CD1c-positive myeloid dendritic cell (primary cell): ENCODE measurements at regions not wholly inside any gene's neighbourhood (a gene's known extent, or its start where the extent isn't known, plus 50 kb on each side); places are given as distances from the start of the nearest gene placed in this dataset.
"Not testable (repeated sequence)": the region's sequence is repeated elsewhere in the genome, so short reads cannot be mapped to it uniquely, and the experiment has no call there.

Source experiments
- DNase-seq: peaks from one replicate; pipeline ENCODE4 v3.0.0-alpha.2; 2016; ENCODE audit errors: extremely low spot score

- DNase-seq, result no peak
These were observed 145.3 kb upstream of the ROPN1 start for GRCh38 chr3:124137216-124137615.

GRCh38 chr3:124138148-124138547 is 146.2 kb upstream of the ROPN1 start:
- no peak for DNase-seq

- DNase-seq, result no peak
These were observed 148.8 kb upstream of the ROPN1 start for GRCh38 chr3:124140746-124141145.

GRCh38 chr3:124142389-124142970 is 150.6 kb upstream of the ROPN1 start:
- no peak for DNase-seq

- DNase-seq, result no peak
These were observed 151.1 kb upstream of the ROPN1 start for GRCh38 chr3:124143047-124143446.

- DNase-seq, result no peak
These were observed 152.3 kb upstream of the ROPN1 start for GRCh38 chr3:124144035-124144814.

GRCh38 chr3:124147429-124147828 is 155.5 kb upstream of the ROPN1 start:
- no peak for DNase-seq

- DNase-seq, result no peak
These were observed 156.0 kb upstream of the ROPN1 start for GRCh38 chr3:124147946-124148345.

- DNase-seq, result no peak
These were observed 157.2 kb upstream of the ROPN1 start for GRCh38 chr3:124149081-124149480.

GRCh38 chr3:124149771-124150170 is 157.8 kb upstream of the ROPN1 start:
- DNase-seq, result no peak

GRCh38 chr3:124152891-124153290 is 161.0 kb upstream of the ROPN1 start:
- not testable (repeated sequence) for DNase-seq

- DNase-seq, result no peak
These were observed 165.2 kb upstream of the ROPN1 start for GRCh38 chr3:124156866-124157712.

- DNase-seq, result no peak
These were observed 165.8 kb upstream of the ROPN1 start for GRCh38 chr3:124157748-124158147.

- no peak for DNase-seq
These were observed 166.4 kb upstream of the ROPN1 start for GRCh38 chr3:124158168-124158881.

GRCh38 chr3:124161448-124161847 is 169.5 kb upstream of the ROPN1 start:
- no peak for DNase-seq

- no peak for DNase-seq
These were observed 171.8 kb upstream of the ROPN1 start for GRCh38 chr3:124163689-124164088.

GRCh38 chr3:124168271-124168670 is 176.3 kb upstream of the ROPN1 start:
- no peak for DNase-seq

- DNase-seq, result no peak
These were observed 180.4 kb upstream of the ROPN1 start for GRCh38 chr3:124172283-124172682.

GRCh38 chr3:124172816-124173215 is 180.9 kb upstream of the ROPN1 start:
- DNase-seq, result no peak

- DNase-seq, result no peak
These were observed 182.6 kb upstream of the ROPN1 start for GRCh38 chr3:124174476-124174875.

- no peak for DNase-seq
These were observed 183.3 kb upstream of the ROPN1 start for GRCh38 chr3:124174910-124175874.
